ENCODE measurements at regions not wholly inside any gene's neighbourhood (a gene's known extent, or its start where the extent isn't known, plus 50 kb on each side); places are given as distances from the start of the nearest gene placed in this dataset.

- no peak for TF ChIP-seq POLR2A (IDR thresholded peaks at IDR 0.05)
- TF ChIP-seq, protein P1, sequence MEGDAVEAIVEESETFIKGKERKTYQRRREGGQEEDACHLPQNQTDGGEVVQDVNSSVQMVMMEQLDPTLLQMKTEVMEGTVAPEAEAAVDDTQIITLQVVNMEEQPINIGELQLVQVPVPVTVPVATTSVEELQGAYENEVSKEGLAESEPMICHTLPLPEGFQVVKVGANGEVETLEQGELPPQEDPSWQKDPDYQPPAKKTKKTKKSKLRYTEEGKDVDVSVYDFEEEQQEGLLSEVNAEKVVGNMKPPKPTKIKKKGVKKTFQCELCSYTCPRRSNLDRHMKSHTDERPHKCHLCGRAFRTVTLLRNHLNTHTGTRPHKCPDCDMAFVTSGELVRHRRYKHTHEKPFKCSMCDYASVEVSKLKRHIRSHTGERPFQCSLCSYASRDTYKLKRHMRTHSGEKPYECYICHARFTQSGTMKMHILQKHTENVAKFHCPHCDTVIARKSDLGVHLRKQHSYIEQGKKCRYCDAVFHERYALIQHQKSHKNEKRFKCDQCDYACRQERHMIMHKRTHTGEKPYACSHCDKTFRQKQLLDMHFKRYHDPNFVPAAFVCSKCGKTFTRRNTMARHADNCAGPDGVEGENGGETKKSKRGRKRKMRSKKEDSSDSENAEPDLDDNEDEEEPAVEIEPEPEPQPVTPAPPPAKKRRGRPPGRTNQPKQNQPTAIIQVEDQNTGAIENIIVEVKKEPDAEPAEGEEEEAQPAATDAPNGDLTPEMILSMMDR (IDR thresholded peaks at IDR 0.05 in 4 of 5, conservative IDR thresholded peaks at IDR 0.05 in 1 of 5): no peak
Measured at GRCh38 chr4:119725688-119726330, 97.2 kb upstream of the PDE5A start.
